Fibroblast of lung (primary cell): ENCODE measurements at regions not wholly inside any gene's neighbourhood (a gene's known extent, or its start where the extent isn't known, plus 50 kb on each side); places are given as distances from the start of the nearest gene placed in this dataset.

Experiments used
- DNase-seq, 2 donors: peaks; one replicate each; pipeline versions ENCODE4 v3.0.0 to v3.0.0-alpha.2; 2010; ENCODE audit warnings: low read depth in 2 of 2
- H2AFZ ChIP-seq: 2 replicates; pipeline ENCODE4 v1.5.1; 2012; ENCODE audit warnings: low read length, control low read depth, inconsistent platforms
- H3K27ac ChIP-seq: 2 replicates; pipeline ENCODE4 v1.5.1; 2011; ENCODE audit warnings: low read length, control low read depth; ENCODE audit not compliant: insufficient read depth
- H3K27me3 ChIP-seq: 2 replicates; pipeline ENCODE4 v1.5.1; 2011; ENCODE audit warnings: mild to moderate bottlenecking, low read length; ENCODE audit not compliant: control insufficient read depth, insufficient read depth
- H3K36me3 ChIP-seq: 2 replicates; pipeline ENCODE4 v1.5.1; 2011; ENCODE audit warnings: low read length; ENCODE audit not compliant: control insufficient read depth, insufficient read depth
- H3K4me1 ChIP-seq: 2 replicates; pipeline ENCODE4 v1.5.1; 2011; ENCODE audit warnings: low read length; ENCODE audit not compliant: control insufficient read depth, insufficient read depth; ENCODE audit errors: extremely low read depth
- H3K4me2 ChIP-seq: 2 replicates; pipeline ENCODE4 v1.5.1; 2011; ENCODE audit warnings: low read length, control low read depth; ENCODE audit not compliant: insufficient read depth; ENCODE audit errors: extremely low read depth
- H3K4me3 ChIP-seq, 4 experiments: fragments of 200-600 bp in 1 of 4; sonication (generic) in 1 of 4; replicated peaks in 1 of 4; 2 replicates each; pipeline ENCODE4 v1.5.1; 2011 to 2016; ENCODE audit warnings: low read length in 4 of 4, low read depth in 3 of 4, mild to moderate bottlenecking in 3 of 4, control low read depth in 2 of 4, inconsistent platforms in 1 of 4, mixed read lengths in 1 of 4; ENCODE audit not compliant: insufficient read depth in 1 of 4; ENCODE audit errors: control extremely low read depth in 1 of 4
- H3K79me2 ChIP-seq: 2 replicates; pipeline ENCODE4 v1.5.1; 2012; ENCODE audit warnings: mild to moderate bottlenecking, low read length, inconsistent platforms; ENCODE audit not compliant: control insufficient read depth, insufficient read depth
- H3K9ac ChIP-seq: 2 replicates; pipeline ENCODE4 v1.5.1; 2011; ENCODE audit warnings: mild to moderate bottlenecking, low read length, control low read depth; ENCODE audit not compliant: insufficient read depth
- H3K9me3 ChIP-seq: 2 replicates; pipeline ENCODE4 v1.5.1; 2012; ENCODE audit warnings: low read depth, low read length; ENCODE audit not compliant: control insufficient read depth, insufficient read depth
- H4K20me1 ChIP-seq: 2 replicates; pipeline ENCODE4 v1.5.1; 2011; ENCODE audit warnings: low read length; ENCODE audit not compliant: control insufficient read depth, insufficient read depth; ENCODE audit errors: extremely low read depth
- EZH2 ChIP-seq: IDR thresholded peaks from 2 replicates; pipeline ENCODE4 v1.5.1; 2012; ENCODE audit warnings: low read length, control low read depth, mild to moderate bottlenecking; ENCODE audit errors: missing control alignments
- TF ChIP-seq, protein P1 (sequence below), 2 donors: IDR thresholded peaks in 1 of 2; conservative IDR thresholded peaks in 1 of 2; 1 replicate in 1 of 2; 2 replicates in 1 of 2; pipeline ENCODE4 v1.5.1; 2011 to 2012; ENCODE audit warnings: low read length in 2 of 2, control low read depth in 1 of 2, inconsistent platforms in 1 of 2, low read depth in 1 of 2, mild to moderate bottlenecking in 1 of 2

GRCh38 chr18:8554354-8554753 lies 54.9 kb upstream of the RAB12 start:
- Histone ChIP-seq H3K9ac (no peak overlapping the region), H3K4me1 (no peaks in the 10 kb centered on the region), H3K36me3 (no peaks in the 10 kb centered on the region), H3K4me3 (no peak overlapping the region), H3K4me2 (no peak overlapping the region), H3K27me3 (no peaks in the 10 kb centered on the region), H4K20me1 (no peaks in the 10 kb centered on the region), H3K27ac (no peak overlapping the region), H3K9me3 (no peaks in the 10 kb centered on the region), H2AFZ (no peak overlapping the region), H3K79me2 (no peaks in the 10 kb centered on the region)
- TF ChIP-seq EZH2 = no peak
- TF ChIP-seq, protein P1, sequence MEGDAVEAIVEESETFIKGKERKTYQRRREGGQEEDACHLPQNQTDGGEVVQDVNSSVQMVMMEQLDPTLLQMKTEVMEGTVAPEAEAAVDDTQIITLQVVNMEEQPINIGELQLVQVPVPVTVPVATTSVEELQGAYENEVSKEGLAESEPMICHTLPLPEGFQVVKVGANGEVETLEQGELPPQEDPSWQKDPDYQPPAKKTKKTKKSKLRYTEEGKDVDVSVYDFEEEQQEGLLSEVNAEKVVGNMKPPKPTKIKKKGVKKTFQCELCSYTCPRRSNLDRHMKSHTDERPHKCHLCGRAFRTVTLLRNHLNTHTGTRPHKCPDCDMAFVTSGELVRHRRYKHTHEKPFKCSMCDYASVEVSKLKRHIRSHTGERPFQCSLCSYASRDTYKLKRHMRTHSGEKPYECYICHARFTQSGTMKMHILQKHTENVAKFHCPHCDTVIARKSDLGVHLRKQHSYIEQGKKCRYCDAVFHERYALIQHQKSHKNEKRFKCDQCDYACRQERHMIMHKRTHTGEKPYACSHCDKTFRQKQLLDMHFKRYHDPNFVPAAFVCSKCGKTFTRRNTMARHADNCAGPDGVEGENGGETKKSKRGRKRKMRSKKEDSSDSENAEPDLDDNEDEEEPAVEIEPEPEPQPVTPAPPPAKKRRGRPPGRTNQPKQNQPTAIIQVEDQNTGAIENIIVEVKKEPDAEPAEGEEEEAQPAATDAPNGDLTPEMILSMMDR (conservative IDR thresholded peaks at IDR 0.05 in 1 of 2, IDR thresholded peaks at IDR 0.05 in 1 of 2; ENCODE audit: low read depth in 1 of 2, low read length in 2 of 2) = no peak
- DNase-seq = no peak

- H3K27ac ChIP-seq = no peak overlapping the region
- TF ChIP-seq, protein P1 (conservative IDR thresholded peaks at IDR 0.05 in 1 of 2, IDR thresholded peaks at IDR 0.05 in 1 of 2; ENCODE audit: low read depth in 1 of 2, low read length in 2 of 2) = no peak
- no peak for TF ChIP-seq EZH2
- no peak for DNase-seq
- H3K4me1 ChIP-seq = no peaks in the 10 kb centered on the region
- no peaks in the 10 kb centered on the region for H3K9me3 ChIP-seq
- no peaks in the 10 kb centered on the region for H4K20me1 ChIP-seq
- no peak overlapping the region for H3K4me2 ChIP-seq
- no peaks in the 10 kb centered on the region for H3K36me3 ChIP-seq
- H2AFZ ChIP-seq = no peak overlapping the region
- no peaks in the 10 kb centered on the region for H3K27me3 ChIP-seq
- H3K4me3 ChIP-seq = no peak overlapping the region
- no peak overlapping the region for H3K9ac ChIP-seq
- H3K79me2 ChIP-seq = no peaks in the 10 kb centered on the region
Measured at GRCh38 chr18:8556424-8556823, 52.8 kb upstream of the RAB12 start.
